Loucy (cell line): ENCODE measurements at regions not wholly inside any gene's neighbourhood (a gene's known extent, or its start where the extent isn't known, plus 50 kb on each side); places are given as distances from the start of the nearest gene placed in this dataset.

Source experiments
- H2AFZ ChIP-seq: fragments of 200-600 bp; sonication (generic); 2 replicates; pipeline ENCODE4 v1.6.0; 2016; ENCODE audit warnings: antibody characterized with exemption, mild to moderate bottlenecking, low read length, moderate library complexity
- H3F3A ChIP-seq: fragments of 200-600 bp; 2 replicates; pipeline ENCODE4 v1.6.0; 2016; ENCODE audit warnings: antibody characterized with exemption, low read depth, mild to moderate bottlenecking
- H3K27me3 ChIP-seq: fragments of 200-600 bp; sonication (generic); 2 replicates; pipeline ENCODE4 v1.6.1; 2014; ENCODE audit warnings: low read length, mild to moderate bottlenecking; ENCODE audit not compliant: insufficient read depth, poor library complexity, severe bottlenecking
- H3K36me3 ChIP-seq: fragments of 200-600 bp; sonication (generic); 2 replicates; pipeline ENCODE4 v1.6.1; 2016; ENCODE audit warnings: low read length; ENCODE audit not compliant: insufficient read depth
- H3K4me1 ChIP-seq: fragments of 200-600 bp; sonication (generic); 2 replicates; pipeline ENCODE4 v1.5.1; 2014; ENCODE audit warnings: low read length, mild to moderate bottlenecking; ENCODE audit not compliant: insufficient read depth, poor library complexity, severe bottlenecking
- H3K4me2 ChIP-seq: fragments of 200-600 bp; sonication (generic); 2 replicates; pipeline ENCODE4 v1.6.0; 2014; ENCODE audit warnings: antibody characterized with exemption, low read length, low read depth, mild to moderate bottlenecking; ENCODE audit not compliant: poor library complexity, severe bottlenecking
- H3K4me3 ChIP-seq: fragments of 200-600 bp; sonication (generic); 2 replicates; pipeline ENCODE4 v1.5.1; 2014; ENCODE audit warnings: low read length, mild to moderate bottlenecking, mixed read lengths; ENCODE audit not compliant: poor library complexity, severe bottlenecking
- H3K79me2 ChIP-seq: fragments of 200-600 bp; sonication (generic); 2 replicates; pipeline ENCODE4 v1.6.1; 2014; ENCODE audit warnings: low read length; ENCODE audit not compliant: insufficient read depth
- H3K9ac ChIP-seq: fragments of 200-600 bp; sonication (generic); 2 replicates; pipeline ENCODE4 v1.6.0; 2014; ENCODE audit warnings: mild to moderate bottlenecking, low read depth, low read length, moderate library complexity; ENCODE audit not compliant: poor library complexity, severe bottlenecking
- H3K9me2 ChIP-seq: fragments of 200-600 bp; sonication (generic); replicated peaks from 2 replicates; pipeline ENCODE4 v1.6.1; 2016; ENCODE audit warnings: low read depth, low read length, mixed read lengths
- H3K9me3 ChIP-seq: fragments of 200-600 bp; sonication (generic); 2 replicates; pipeline ENCODE4 v1.6.1; 2014; ENCODE audit warnings: mild to moderate bottlenecking, antibody characterized with exemption, low read length, low read depth; ENCODE audit not compliant: insufficient read depth
- H4K20me1 ChIP-seq: fragments of 200-600 bp; sonication (generic); 2 replicates; pipeline ENCODE4 v1.6.0; 2014; ENCODE audit warnings: antibody characterized with exemption, low read length, mild to moderate bottlenecking; ENCODE audit not compliant: insufficient read depth, poor library complexity, severe bottlenecking
- EZH2phosphoT487 ChIP-seq: fragments of 200-600 bp; IDR thresholded peaks from 2 replicates; pipeline ENCODE4 v1.6.1; 2018; ENCODE audit warnings: antibody characterized with exemption, mild to moderate bottlenecking, moderate library complexity, borderline replicate concordance
- TF ChIP-seq, protein P1 (sequence below): fragments of 200-600 bp; sonication (generic); conservative IDR thresholded peaks from 2 replicates; pipeline ENCODE4 v1.5.1; 2014; ENCODE audit warnings: mild to moderate bottlenecking, antibody characterized with exemption, low read length

DNA sequence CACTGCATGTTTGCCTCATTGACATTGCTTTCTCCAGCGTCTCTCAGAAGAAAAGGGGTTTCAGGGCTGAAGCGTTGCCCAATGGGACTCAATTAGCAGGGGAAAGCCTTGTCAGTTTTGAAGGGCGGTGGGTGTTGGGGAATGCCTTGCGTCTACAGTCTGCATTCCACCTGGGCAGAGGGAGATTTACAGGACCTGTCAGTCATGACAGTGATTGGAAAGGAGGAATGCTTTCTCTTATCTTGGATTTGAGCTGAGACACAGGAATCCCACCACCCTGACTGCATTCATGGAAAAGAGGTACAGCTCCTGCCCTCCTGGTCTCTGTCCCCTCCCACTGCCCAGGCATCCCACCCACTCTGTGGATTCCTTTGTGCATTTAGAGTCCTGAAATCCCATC lies 123.9 kb downstream of the ACKR3 start:
- H3K27me3 ChIP-seq: no peaks in the 10 kb centered on the region

DNA sequence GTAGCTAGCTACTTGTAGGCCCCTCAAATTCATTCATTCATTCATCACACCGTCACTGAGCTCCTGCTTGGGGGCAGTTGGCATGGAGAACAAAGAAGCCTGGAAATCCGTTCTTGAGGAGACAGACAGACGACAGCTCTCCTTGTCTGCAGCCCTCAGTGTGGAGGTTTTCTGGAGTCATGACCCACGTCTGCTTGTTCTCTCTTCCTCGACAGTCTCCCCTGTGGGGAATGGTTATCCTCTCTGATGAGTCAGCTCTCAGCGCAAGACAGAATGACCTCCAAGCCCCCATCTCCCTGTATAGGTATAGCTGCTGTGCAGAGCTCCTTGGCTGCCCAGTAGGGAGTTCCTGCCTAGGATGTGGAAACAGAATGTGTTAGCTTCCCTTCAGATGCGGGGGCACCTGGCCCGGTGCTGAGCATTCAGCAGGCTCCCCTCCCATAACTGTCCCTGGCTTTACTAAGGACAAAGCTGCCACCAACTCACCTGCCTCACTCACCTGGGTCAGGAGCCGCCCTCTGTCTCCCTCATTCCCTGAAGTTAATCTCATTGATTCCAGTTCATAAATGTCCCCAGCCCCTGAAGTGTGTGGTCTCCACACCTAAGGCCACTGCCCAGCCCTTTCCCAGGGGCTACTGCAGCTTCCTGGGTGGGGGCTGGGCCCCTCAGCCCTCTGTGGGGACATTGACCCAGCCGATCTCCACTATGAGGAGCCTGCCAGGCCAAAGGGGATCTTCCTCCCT lies 124.7 kb downstream of the ACKR3 start:
- Histone ChIP-seq H4K20me1 (no peaks in the 10 kb centered on the region), H3K27me3 (no peaks in the 10 kb centered on the region), H3K36me3 (no peaks in the 10 kb centered on the region), H3K4me1 (no peaks in the 10 kb centered on the region), H3K4me2 (no peak overlapping the region), H3K9ac (no peak overlapping the region), H3K4me3 (no peak overlapping the region), H2AFZ (no peak overlapping the region), H3K9me2 (no peaks in the 10 kb centered on the region), H3K9me3 (no peaks in the 10 kb centered on the region), H3K79me2 (no peaks in the 10 kb centered on the region), H3F3A (no peaks in the 10 kb centered on the region)
- TF ChIP-seq, protein P1, sequence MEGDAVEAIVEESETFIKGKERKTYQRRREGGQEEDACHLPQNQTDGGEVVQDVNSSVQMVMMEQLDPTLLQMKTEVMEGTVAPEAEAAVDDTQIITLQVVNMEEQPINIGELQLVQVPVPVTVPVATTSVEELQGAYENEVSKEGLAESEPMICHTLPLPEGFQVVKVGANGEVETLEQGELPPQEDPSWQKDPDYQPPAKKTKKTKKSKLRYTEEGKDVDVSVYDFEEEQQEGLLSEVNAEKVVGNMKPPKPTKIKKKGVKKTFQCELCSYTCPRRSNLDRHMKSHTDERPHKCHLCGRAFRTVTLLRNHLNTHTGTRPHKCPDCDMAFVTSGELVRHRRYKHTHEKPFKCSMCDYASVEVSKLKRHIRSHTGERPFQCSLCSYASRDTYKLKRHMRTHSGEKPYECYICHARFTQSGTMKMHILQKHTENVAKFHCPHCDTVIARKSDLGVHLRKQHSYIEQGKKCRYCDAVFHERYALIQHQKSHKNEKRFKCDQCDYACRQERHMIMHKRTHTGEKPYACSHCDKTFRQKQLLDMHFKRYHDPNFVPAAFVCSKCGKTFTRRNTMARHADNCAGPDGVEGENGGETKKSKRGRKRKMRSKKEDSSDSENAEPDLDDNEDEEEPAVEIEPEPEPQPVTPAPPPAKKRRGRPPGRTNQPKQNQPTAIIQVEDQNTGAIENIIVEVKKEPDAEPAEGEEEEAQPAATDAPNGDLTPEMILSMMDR: no peak
- TF ChIP-seq EZH2phosphoT487: no peak

More for the DNA sequence above, 123.9 kb downstream of the ACKR3 start:
- Histone ChIP-seq H3K4me3 (no peak overlapping the region), H3K4me1 (no peaks in the 10 kb centered on the region), H3K4me2 (no peak overlapping the region), H3K79me2 (no peaks in the 10 kb centered on the region), H3K9me2 (no peaks in the 10 kb centered on the region), H3F3A (no peaks in the 10 kb centered on the region), H3K36me3 (no peaks in the 10 kb centered on the region), H3K9ac (no peak overlapping the region), H3K9me3 (no peaks in the 10 kb centered on the region), H4K20me1 (no peaks in the 10 kb centered on the region), H2AFZ (no peak overlapping the region)
- TF ChIP-seq EZH2phosphoT487: no peak
- TF ChIP-seq, protein P1: no peak

DNA sequence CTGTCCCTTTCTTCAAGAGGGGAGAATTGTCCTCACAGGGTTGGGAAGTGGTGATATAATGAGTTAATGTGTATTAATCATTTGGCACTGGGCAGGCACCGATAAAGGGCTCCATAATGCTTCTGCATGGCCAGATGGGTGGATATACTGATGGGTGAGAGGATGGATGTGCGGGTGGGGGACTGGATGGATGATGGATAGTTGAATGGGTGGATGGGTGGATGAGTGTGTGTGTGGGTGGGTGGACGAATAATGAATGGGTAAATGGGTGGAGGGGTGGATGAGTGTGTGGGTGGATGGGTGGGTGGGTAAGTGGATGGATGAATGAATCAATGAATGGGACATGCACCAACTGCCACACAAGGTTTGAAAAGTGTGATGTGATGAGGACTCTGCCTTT lies 127.2 kb downstream of the ACKR3 start:
- no peaks in the 10 kb centered on the region for H3K4me1 ChIP-seq
- H2AFZ ChIP-seq: no peak overlapping the region
- H3K79me2 ChIP-seq: no peaks in the 10 kb centered on the region
- no peak overlapping the region for H3K4me3 ChIP-seq
- TF ChIP-seq, protein P1: no peak
- no peak for TF ChIP-seq EZH2phosphoT487
- H3K27me3 ChIP-seq: no peaks in the 10 kb centered on the region
- H3K4me2 ChIP-seq: no peak overlapping the region
- H3K36me3 ChIP-seq: no peaks in the 10 kb centered on the region
- H3K9ac ChIP-seq: no peak overlapping the region
- no peaks in the 10 kb centered on the region for H3K9me3 ChIP-seq
- H3K9me2 ChIP-seq: no peaks in the 10 kb centered on the region
- H4K20me1 ChIP-seq: no peaks in the 10 kb centered on the region
- H3F3A ChIP-seq: no peaks in the 10 kb centered on the region
